ENCODE measurements at regions not wholly inside any gene's neighbourhood (a gene's known extent, or its start where the extent isn't known, plus 50 kb on each side); places are given as distances from the start of the nearest gene placed in this dataset.

DNA sequence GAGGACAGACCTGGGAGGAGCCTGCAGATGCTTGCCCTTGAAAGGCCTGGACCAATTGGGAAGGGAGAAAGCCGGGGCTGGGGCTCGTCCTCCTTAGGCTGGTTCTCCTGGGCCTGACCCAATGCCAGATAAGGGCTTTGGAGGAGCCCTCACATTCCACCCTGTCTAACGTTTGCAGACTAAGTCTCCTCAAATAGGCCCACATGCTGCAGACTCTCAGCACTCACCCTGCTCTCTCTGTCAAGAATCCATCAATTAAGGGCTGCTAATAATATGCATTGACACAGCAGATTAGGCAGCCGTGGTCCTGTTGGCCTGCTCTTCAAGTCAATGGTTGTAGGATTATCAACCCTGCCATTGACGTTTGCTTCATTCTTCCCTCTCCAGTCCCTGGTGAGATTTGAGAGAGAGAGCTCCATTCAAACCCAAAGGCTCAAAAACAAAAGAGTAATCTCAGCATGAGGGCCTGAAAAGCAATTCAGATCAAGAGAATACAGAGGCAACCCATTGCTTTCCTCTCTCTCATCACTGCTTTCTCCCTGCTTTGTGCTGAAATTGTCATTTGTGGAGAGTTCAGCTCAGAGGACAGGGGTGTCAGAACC, 167.6 kb downstream of the INSIG2 start:
- no peak for DNase-seq

DNA sequence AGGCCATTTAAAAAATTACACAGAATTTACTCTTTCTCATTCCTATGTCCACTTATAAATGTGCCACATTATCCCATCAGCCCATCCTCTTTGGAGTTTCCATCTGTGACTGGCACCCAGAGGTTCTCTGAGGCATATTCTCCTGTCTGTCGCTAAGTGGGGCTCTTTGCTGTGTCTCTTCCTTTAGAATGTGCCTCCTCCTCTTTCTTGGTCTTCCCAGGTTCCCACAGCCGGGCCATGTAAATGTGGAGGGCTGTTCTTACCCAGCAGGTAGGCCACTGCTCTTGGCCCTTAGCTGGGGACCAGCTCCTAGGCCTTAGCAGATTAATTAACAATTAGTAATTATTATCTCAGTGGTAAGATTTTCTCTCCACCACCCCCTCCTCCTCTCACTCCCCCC, 167.0 kb downstream of the INSIG2 start:
- no peak for DNase-seq

GRCh38 chr2:118254116-118254515, 165.8 kb downstream of the INSIG2 start:
- DNase-seq: no peak

DNA sequence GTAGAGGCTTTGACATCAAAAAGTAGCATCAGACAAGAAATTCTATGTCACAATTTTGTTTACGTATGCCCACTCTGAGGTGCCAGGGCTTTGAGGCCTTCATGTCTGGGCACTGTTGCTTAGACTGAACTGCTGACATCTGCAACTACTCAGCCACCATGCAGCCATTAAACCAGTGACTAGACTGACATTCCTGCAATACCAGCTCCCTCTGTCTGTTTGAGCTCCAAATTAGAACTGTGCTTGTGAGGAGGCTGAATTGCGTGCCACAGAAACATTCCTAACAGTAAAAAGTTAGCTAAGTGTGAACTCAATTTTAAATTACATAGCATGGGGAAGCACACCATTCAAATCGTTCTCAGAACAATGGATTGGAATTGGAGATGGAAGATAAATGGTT, 163.2 kb downstream of the INSIG2 start:
- DNase-seq: no peak

GRCh38 chr2:118250463-118250862, 162.2 kb downstream of the INSIG2 start:
- no peak for DNase-seq

GRCh38 chr2:118250001-118250400, 161.7 kb downstream of the INSIG2 start:
- no peak for DNase-seq

- DNase-seq: no peak
Measured at GRCh38 chr2:118249531-118249930, 161.3 kb downstream of the INSIG2 start.

DNA sequence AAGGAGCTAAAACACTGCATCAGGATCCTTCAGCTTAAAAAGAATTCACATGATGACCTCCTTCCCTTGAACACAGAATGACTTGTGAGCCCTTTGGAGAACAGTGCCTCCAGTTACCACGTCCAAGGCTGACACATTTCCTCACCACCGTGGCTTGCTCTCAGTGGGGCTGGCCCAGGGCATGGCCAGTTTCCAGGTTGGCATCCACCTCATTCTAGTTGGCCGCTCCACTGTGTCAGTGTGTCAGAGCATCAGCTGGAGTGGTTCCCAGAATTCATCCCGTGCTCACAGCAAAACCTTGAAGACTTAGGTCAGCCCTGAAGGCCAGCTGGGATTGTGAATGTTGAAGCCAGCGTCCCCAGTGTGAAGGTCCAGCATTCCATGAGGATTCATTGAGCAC, 158.5 kb downstream of the INSIG2 start:
- DNase-seq: no peak

GRCh38 chr2:118246079-118246478, 157.8 kb downstream of the INSIG2 start:
- DNase-seq: no peak

GRCh38 chr2:118244686-118245085, 156.4 kb downstream of the INSIG2 start:
- DNase-seq: no peak

DNA sequence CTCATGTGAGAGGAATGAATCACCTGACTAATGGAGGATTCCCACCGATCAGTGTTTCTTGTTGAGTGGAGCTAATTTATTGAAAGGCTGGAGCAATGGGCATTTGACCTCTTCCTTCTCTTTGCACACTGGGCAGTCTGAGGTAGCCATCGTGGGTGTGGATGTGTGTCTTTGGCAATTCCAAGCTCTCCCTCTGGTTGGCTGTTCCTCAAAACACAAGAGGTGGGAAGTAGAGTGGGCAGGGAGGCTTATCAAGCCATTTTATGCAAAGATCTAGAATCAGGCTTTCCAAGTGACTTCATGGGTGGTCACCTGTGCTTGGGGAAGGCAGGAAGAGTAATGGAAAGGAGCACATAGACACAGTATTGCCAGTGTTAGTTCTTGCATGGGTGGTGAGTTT, 154.8 kb downstream of the INSIG2 start:
- no peak for DNase-seq

DNA sequence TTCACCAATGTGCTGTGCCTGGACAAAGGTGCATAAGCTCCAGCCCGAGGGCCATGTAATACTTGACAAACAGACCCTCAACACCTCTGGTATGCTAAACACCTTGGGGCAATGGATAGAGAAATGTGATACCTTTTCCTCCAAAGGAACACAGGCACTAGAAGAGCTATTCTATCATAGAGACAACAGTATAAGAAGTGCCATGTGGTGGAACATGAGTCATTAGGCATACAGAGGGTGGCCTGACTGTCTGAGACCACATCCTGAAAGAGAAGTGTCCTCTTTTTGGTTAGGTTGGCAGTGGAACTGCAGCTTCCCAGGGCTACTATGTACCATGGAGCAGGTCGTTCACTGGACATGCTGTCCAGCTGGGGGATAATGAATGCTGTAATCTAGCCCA, 153.9 kb downstream of the INSIG2 start:
- DNase-seq: no peak

- DNase-seq: no peak
Measured at GRCh38 chr2:118241128-118241527, 152.9 kb downstream of the INSIG2 start.

- no peak for DNase-seq
Measured at GRCh38 chr2:118240276-118240675, 152.0 kb downstream of the INSIG2 start.

- no peak for DNase-seq
Measured at GRCh38 chr2:118239284-118239683, 151.0 kb downstream of the INSIG2 start.

GRCh38 chr2:118237451-118237850, 149.2 kb downstream of the INSIG2 start:
- no peak for DNase-seq

- no peak for DNase-seq
Measured at GRCh38 chr2:118232796-118233195, 144.5 kb downstream of the INSIG2 start.

DNA sequence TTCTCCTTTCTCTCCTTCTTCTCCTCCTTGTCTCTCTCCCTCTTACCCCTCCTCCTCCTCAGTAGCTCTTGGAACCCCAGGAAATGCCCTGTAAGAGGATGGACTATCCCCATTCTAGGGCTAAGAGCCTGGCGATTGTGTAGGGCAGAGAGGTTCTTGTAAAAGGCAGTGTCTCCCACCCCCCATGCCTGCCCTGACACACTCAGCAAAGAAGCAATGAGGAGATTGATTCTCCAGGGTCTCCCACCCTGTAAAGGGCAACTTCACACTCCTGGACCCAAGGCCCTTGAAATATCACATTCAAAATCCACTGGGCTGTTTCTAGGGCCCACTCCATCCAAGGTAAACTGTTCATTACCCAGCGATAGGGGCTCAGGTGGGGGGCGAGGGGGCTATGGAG, 144.1 kb downstream of the INSIG2 start:
- no peak for DNase-seq

DNA sequence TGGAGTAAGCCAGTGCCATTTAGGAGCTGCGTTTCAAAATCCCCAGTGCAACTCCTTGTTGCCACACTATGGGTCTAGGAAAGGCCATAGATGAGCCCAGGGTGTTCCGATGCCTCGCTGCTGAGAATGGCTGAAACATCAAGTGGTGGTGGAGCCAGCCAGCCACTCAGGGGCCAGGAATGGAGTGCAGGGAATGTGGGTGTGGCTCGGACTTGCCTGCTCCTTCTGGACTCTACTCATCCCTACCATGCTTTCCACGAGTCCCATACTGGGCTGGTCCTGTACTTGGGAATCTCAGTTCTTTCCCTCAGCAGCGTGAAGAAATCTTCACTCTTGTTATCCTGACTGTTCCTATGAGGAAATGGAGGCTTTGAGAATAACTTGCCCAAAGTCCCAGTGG, 143.5 kb downstream of the INSIG2 start:
- DNase-seq: no peak

GRCh38 chr2:118227698-118228508, 139.6 kb downstream of the INSIG2 start:
- no peak for DNase-seq

GRCh38 chr2:118225666-118226065, 137.4 kb downstream of the INSIG2 start:
- DNase-seq: no peak

- DNase-seq: no peak
Measured at GRCh38 chr2:118224895-118225311, 136.6 kb downstream of the INSIG2 start.

DNA sequence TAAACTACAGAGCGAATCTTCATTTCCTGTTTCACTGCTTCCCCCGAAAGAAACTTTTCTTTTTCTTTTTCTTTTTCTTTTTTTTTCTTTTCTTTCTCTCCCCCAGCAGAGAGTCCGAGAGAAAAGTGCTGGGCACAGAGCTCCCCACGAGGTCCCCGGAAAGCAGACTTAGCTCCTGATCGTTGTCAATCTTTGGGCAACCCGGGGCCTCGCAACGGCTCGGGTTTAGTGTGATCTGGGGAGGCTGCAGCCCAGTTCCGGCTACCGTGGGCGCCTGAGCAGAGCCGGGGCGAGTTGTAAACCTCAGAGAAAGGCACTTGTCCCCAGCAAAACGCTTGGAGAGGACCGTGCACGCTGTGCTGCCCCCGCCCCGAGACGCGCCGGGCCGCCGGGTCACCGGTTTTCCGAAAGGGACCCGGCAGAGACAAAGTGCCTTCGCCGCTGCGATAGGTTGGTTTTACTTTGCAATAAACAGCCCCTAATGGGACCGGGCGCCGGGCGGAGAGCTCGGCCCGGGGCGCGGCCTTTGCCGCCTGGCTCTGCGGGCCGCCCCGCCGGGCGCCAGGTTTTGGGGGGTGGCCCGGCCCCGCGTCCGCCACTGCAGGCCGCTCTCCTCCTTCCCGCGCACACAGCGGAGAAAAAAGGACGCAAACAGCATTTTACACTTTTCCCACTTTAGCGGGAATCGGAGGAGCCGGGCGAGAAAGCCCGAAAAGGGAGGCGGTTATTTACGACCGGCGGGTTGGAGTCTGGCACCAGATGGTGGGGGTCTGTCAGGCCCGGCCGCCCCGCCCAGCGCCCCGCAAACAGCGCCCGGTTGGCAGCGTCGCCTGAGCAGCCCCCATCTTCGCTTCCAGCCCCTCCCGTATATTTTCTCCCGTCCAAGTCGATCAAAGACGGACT, 136.0 kb downstream of the INSIG2 start:
- no peak for DNase-seq

DNA sequence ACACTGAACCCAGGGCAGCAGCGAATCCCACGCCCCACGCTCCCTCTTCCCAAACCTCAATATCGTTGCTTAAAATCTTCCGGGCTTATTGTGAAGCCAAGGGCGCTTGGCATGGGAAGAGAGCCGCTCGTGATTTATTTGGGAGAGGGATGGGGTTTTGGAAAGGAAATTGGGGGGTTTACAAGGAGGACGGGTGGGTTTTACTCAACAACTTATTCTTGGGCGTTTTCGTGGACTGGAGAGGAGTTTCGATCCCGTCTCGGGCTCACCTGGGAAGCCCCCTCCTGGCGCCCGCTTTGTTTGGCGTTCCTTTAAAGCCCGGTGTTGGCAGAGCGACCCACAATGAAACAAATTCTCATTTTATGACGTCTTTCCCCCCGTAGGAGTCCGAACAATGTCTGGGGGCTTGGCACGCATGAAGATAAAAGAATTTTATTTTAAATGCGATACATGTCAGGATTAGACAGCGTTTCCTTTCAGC, 135.3 kb downstream of the INSIG2 start:
- no peak for DNase-seq

Data from SHP77 treated with DMSO at 0.1 percent for 48 hours (cell line).